Lower lobe of right lung (tissue), 2 donors: ENCODE measurements at regions not wholly inside any gene's neighbourhood (a gene's known extent, or its start where the extent isn't known, plus 50 kb on each side); places are given as distances from the start of the nearest gene placed in this dataset.

Experiments
- ATAC-seq, 2 donors: fragments of 200-7000 bp; cut with Tn5 transposase; one replicate each; pipeline ENCODE4 v1.9.1; 2020 to 2022; ENCODE audit warnings: mild to moderate bottlenecking in 2 of 2, moderate library complexity in 2 of 2
- DNase-seq: peaks from one replicate; pipeline ENCODE4 v3.0.0-alpha.2; 2020
- H3K27ac ChIP-seq: fragments of 200-600 bp; one replicate; pipeline ENCODE4 v1.8.0; 2022
- H3K27me3 ChIP-seq: fragments of 200-600 bp; one replicate; pipeline ENCODE4 v1.8.0; 2022; ENCODE audit warnings: low read depth
- H3K36me3 ChIP-seq: fragments of 200-600 bp; one replicate; pipeline ENCODE4 v1.8.0; 2022; ENCODE audit warnings: mild to moderate bottlenecking
- H3K4me1 ChIP-seq: fragments of 200-600 bp; one replicate; pipeline ENCODE4 v1.8.0; 2022
- H3K4me3 ChIP-seq: fragments of 200-600 bp; one replicate; pipeline ENCODE4 v1.8.0; 2022; ENCODE audit warnings: mild to moderate bottlenecking
- H3K9me3 ChIP-seq: fragments of 200-600 bp; one replicate; pipeline ENCODE4 v1.8.0; 2022
- CTCF ChIP-seq: fragments of 200-600 bp; IDR thresholded peaks from one replicate; pipeline ENCODE4 v1.8.0; 2022; ENCODE audit warnings: antibody characterized with exemption, mild to moderate bottlenecking
- intact Hi-C: fragments of 100-400 bp; cut with DNase I; formaldehyde crosslinking; loops from one replicate; pipeline ENCODE4 v1.11.0; 2022
- donor health status: DM: no; HTN: yes; CAD: no; lungs with severe emphysema.

- Histone ChIP-seq H3K4me3 (no peak overlapping the region), H3K36me3 (no peaks in the 10 kb centered on the region), H3K9me3 (no peaks in the 10 kb centered on the region), H3K27me3 (no peaks in the 10 kb centered on the region), H3K27ac (peak overlapping the region; percentile 48), H3K4me1 (peaks cover 3% of the 10 kb centered on the region)
- no peak for TF ChIP-seq CTCF
- intact Hi-C loops = no loop called here
- no peak for DNase-seq
- ATAC-seq = peak; percentile 64 to 70
These were observed 116.5 kb upstream of the SVIL start for GRCh38 chr10:29751240-29751639.

- Histone ChIP-seq H3K27me3 (no peaks in the 10 kb centered on the region), H3K27ac (no peak overlapping the region), H3K9me3 (no peaks in the 10 kb centered on the region), H3K4me3 (no peak overlapping the region), H3K36me3 (no peaks in the 10 kb centered on the region), H3K4me1 (peaks cover 7% of the 10 kb centered on the region)
- no peak for TF ChIP-seq CTCF
- intact Hi-C loops = no loop called here
- ATAC-seq (no peak), DNase-seq (no peak)
These were observed 114.4 kb upstream of the SVIL start for GRCh38 chr10:29749150-29749549.

DNA sequence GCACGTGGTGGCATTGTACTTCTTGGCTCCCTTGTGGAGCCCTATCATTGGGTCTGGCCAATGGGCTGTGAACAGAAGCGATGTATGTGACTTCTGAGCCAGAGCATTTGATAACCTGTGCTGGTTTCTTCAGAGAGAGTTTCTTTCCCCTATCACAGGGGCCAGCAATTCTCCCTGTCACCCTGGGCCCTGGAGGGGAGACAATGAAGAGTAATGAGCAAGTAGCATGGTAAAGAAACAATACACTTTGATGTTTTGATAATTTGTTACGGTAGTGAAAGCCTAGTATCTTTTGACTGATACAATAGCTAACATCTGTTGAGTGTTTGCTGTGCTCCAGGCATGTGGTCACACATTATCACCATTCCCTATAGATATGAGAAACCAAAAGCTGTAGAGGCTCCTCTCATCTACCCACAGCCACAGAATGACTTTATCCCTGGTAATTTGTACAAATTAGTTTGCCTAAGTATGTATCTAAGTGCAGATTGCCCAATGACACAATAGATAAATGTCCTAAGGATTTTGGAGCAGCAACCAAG, 113.4 kb upstream of the SVIL start:
- TF ChIP-seq CTCF = no peak
- Histone ChIP-seq H3K4me3 (no peak overlapping the region), H3K27me3 (no peaks in the 10 kb centered on the region), H3K9me3 (no peaks in the 10 kb centered on the region), H3K4me1 (peaks cover 7% of the 10 kb centered on the region), H3K27ac (no peak overlapping the region), H3K36me3 (no peaks in the 10 kb centered on the region)
- intact Hi-C loops = no loop called here
- DNase-seq = no peak
- ATAC-seq = no peak

GRCh38 chr10:29746080-29746797, 111.5 kb upstream of the SVIL start:
- intact Hi-C loops = no loop called here
- Histone ChIP-seq H3K27me3 (no peaks in the 10 kb centered on the region), H3K4me1 (peaks cover 7% of the 10 kb centered on the region), H3K9me3 (no peaks in the 10 kb centered on the region), H3K36me3 (no peaks in the 10 kb centered on the region), H3K27ac (no peak overlapping the region), H3K4me3 (no peak overlapping the region)
- DNase-seq (no peak), ATAC-seq (peak in 1 of 2 donors; percentile 21)
- TF ChIP-seq CTCF = no peak

DNA sequence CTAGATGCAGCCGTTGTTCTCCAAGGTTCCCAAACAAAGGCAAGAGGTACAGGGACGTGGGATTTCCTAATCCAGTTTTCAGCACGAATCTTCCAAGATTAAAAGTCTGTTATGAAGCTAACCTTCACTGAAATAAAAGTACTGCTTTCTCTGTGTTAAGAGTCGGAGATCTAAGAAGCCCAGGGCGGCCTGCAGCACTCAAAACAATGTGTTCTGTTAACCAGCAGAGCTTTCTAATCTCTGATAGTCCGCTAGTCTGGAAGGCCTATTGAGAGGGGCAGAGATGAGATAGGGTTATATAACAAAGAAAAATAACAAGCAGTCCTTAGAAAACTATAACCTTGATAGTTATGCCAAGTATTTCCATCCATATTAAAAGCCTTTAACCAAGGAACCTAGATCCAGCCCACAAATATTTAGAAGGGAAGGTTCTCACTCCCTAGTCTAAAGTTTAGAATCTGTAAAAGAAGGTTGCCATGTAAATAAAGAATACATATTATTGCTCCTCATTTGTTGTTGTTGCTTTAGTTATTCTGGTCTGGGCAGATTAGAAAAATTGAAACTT, 106.3 kb upstream of the SVIL start:
- Histone ChIP-seq H3K4me1 (peaks cover 2% of the 10 kb centered on the region), H3K4me3 (no peak overlapping the region), H3K36me3 (no peaks in the 10 kb centered on the region), H3K27ac (no peak overlapping the region), H3K9me3 (no peaks in the 10 kb centered on the region), H3K27me3 (no peaks in the 10 kb centered on the region)
- intact Hi-C loops = no loop called here
- TF ChIP-seq CTCF = no peak
- DNase-seq = no peak
- ATAC-seq = no peak
